Fibroblast of gingiva (primary cell): ENCODE measurements at regions not wholly inside any gene's neighbourhood (a gene's known extent, or its start where the extent isn't known, plus 50 kb on each side); places are given as distances from the start of the nearest gene placed in this dataset.

Experiments
- DNase-seq: peaks from one replicate; pipeline ENCODE4 v3.0.0-alpha.2; 2011; ENCODE audit warnings: low read depth

- DNase-seq, result no peak
These were observed 171.4 kb downstream of the PTN start for GRCh38 chr7:137172105-137172590.

GRCh38 chr7:137169282-137169698 is 174.2 kb downstream of the PTN start:
- peak; percentile 65 for DNase-seq

- DNase-seq, result no peak
These were observed 175.9 kb downstream of the PTN start for GRCh38 chr7:137167609-137168008.

GRCh38 chr7:137166363-137166762 is 177.2 kb downstream of the PTN start:
- DNase-seq, result no peak

- DNase-seq, result no peak
These were observed 177.7 kb downstream of the PTN start for GRCh38 chr7:137165786-137166185.

- no peak for DNase-seq
These were observed 178.3 kb downstream of the PTN start for GRCh38 chr7:137165241-137165640.

GRCh38 chr7:137164251-137164650 is 179.3 kb downstream of the PTN start:
- no peak for DNase-seq

- no peak for DNase-seq
These were observed 183.3 kb downstream of the PTN start for GRCh38 chr7:137160236-137160635.

- DNase-seq, result no peak
These were observed 186.3 kb downstream of the PTN start for GRCh38 chr7:137157256-137157655.

- no peak for DNase-seq
These were observed 191.9 kb downstream of the PTN start for GRCh38 chr7:137151690-137152052.

- no peak for DNase-seq
These were observed 192.4 kb downstream of the PTN start for GRCh38 chr7:137151041-137151689.

GRCh38 chr7:137147338-137147720 is 196.2 kb downstream of the PTN start:
- no peak for DNase-seq

GRCh38 chr7:137146552-137147337 is 196.8 kb downstream of the PTN start:
- DNase-seq, result peak; percentile 68

- DNase-seq, result peak; percentile 29
These were observed 197.5 kb downstream of the PTN start for GRCh38 chr7:137146012-137146455.

GRCh38 chr7:137142376-137142775 is 201.2 kb downstream of the PTN start:
- no peak for DNase-seq

- DNase-seq, result peak; percentile 60
These were observed 207.7 kb downstream of the PTN start for GRCh38 chr7:137135654-137136350.

- DNase-seq, result no peak
These were observed 212.8 kb downstream of the PTN start for GRCh38 chr7:137130751-137131158.

GRCh38 chr7:137129025-137129424 is 214.5 kb downstream of the PTN start:
- no peak for DNase-seq

- DNase-seq, result no peak
These were observed 215.7 kb downstream of the PTN start for GRCh38 chr7:137127806-137128205.

GRCh38 chr7:137127058-137127457 is 216.5 kb downstream of the PTN start:
- DNase-seq, result no peak

- DNase-seq, result no peak
These were observed 221.4 kb downstream of the PTN start for GRCh38 chr7:137122145-137122544.

- no peak for DNase-seq
These were observed 222.8 kb downstream of the PTN start for GRCh38 chr7:137120690-137121089.

- peak; percentile 54 for DNase-seq
These were observed 233.0 kb downstream of the PTN start for GRCh38 chr7:137110535-137110934.
